ENCODE measurements at regions not wholly inside any gene's neighbourhood (a gene's known extent, or its start where the extent isn't known, plus 50 kb on each side); places are given as distances from the start of the nearest gene placed in this dataset.
A peak's percentile ranks its signal among the peaks of the same experiment; 100 is the strongest.

- intact Hi-C loops (cut with micrococcal nuclease) = no loop called here
- Mint-ChIP-seq H3K27me3 (peaks cover 8 to 14% of the 10 kb centered on the region in 2 donors), H3K4me1 (no peaks in the 10 kb centered on the region), H3K9me3 (no peaks in the 10 kb centered on the region), H3K4me3 (no peak overlapping the region), H3K27ac (no peak overlapping the region), H3K36me3 (no peaks in the 10 kb centered on the region)
- Histone ChIP-seq H3K9me3 (ENCODE audit: control insufficient read depth in 1 of 2, low read length in 2 of 2) (no peaks in the 10 kb centered on the region), H3K27me3 (ENCODE audit: insufficient read depth, low read length) (no peaks in the 10 kb centered on the region), H3K4me1 (ENCODE audit: insufficient read depth, low read length) (no peaks in the 10 kb centered on the region), H3K36me3 (ENCODE audit: insufficient read depth, low read length) (no peaks in the 10 kb centered on the region), H3K27ac (ENCODE audit: low read depth, low read length) (no peak overlapping the region), H3K4me3 (ENCODE audit: low read length in 2 of 2) (no peak overlapping the region)
- DNase-seq = no peak
- ChIA-PET POLR2A (ENCODE audit: partially characterized antibody) (no interaction called here), CTCF (ENCODE audit: partially characterized antibody) (no interaction called here)
These were observed 168.9 kb downstream of the SOCS6 start for GRCh38 chr18:70457788-70458187.

DNA sequence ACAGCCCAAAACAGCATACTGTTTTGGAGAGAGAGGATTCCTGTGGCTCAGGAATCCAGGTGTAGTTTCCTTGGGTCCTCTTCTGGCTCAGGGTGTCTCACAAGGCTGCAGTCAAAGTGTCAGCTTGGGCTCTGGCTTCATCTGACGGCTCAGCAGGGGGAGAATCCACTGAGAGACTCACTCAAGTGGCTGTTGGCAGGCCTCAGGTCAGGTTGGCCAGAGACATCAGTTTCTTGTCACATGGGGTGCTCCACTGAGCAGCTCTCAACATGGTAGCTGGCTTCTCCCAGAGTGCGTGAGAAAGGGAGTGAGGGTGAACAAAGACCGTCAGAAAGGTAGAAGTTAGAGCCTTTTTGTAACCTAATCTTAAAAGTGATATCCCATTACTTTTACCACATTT lies 168.4 kb downstream of the SOCS6 start:
- no peak overlapping the region for H3K27ac ChIP-seq (ENCODE audit: low read depth, low read length)
- no peaks in the 10 kb centered on the region for H3K4me1 ChIP-seq (ENCODE audit: insufficient read depth, low read length)
- no peaks in the 10 kb centered on the region for H3K9me3 Mint-ChIP-seq
- no peak overlapping the region for H3K4me3 ChIP-seq (ENCODE audit: low read length in 2 of 2)
- H3K4me3 Mint-ChIP-seq = no peak overlapping the region
- no peak overlapping the region for H3K27ac Mint-ChIP-seq
- peaks cover 8 to 17% of the 10 kb centered on the region in 2 donors for H3K27me3 Mint-ChIP-seq
- CTCF ChIA-PET (ENCODE audit: partially characterized antibody) = interaction anchor here (3.8 kb wide), 1 partner anchor 23 kb away, joined by 15 read pairs; no protein-coding TSS in a partner anchor
- POLR2A ChIA-PET (ENCODE audit: partially characterized antibody) = no interaction called here
- intact Hi-C loops (cut with micrococcal nuclease) = no loop called here
- H3K4me1 Mint-ChIP-seq = no peaks in the 10 kb centered on the region
- H3K27me3 ChIP-seq (ENCODE audit: insufficient read depth, low read length) = no peaks in the 10 kb centered on the region
- no peaks in the 10 kb centered on the region for H3K36me3 ChIP-seq (ENCODE audit: insufficient read depth, low read length)
- no peaks in the 10 kb centered on the region for H3K36me3 Mint-ChIP-seq
- DNase-seq = no peak
- no peaks in the 10 kb centered on the region for H3K9me3 ChIP-seq (ENCODE audit: control insufficient read depth in 1 of 2, low read length in 2 of 2)

DNA sequence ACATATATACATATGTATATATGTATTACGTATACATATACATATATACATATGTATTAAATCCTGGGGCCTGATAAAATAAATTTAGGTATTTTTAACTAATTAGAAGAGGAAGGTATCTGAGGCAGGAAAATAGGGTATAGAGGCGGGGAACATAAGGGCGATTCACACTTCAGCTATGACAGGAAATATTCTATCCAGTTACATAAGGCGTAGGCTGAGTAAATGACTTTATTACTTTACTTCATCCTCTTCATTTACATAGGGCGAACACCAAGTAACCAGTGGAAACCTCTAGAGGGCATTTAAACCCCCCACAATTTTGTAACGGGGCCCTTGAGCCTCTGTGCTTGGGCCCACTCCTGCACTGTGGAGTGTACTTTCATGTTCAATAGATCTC lies 167.5 kb downstream of the SOCS6 start:
- no peak overlapping the region for H3K27ac ChIP-seq (ENCODE audit: low read depth, low read length)
- DNase-seq = no peak
- Mint-ChIP-seq H3K4me1 (no peaks in the 10 kb centered on the region), H3K9me3 (no peaks in the 10 kb centered on the region), H3K4me3 (no peak overlapping the region), H3K36me3 (no peaks in the 10 kb centered on the region), H3K27me3 (peaks cover 1 to 15% of the 10 kb centered on the region in 2 donors), H3K27ac (no peak overlapping the region)
- no peaks in the 10 kb centered on the region for H3K4me1 ChIP-seq (ENCODE audit: insufficient read depth, low read length)
- no peaks in the 10 kb centered on the region for H3K9me3 ChIP-seq (ENCODE audit: control insufficient read depth in 1 of 2, low read length in 2 of 2)
- H3K27me3 ChIP-seq (ENCODE audit: insufficient read depth, low read length) = no peaks in the 10 kb centered on the region
- ChIA-PET CTCF (ENCODE audit: partially characterized antibody) (interaction anchor here (2.0 to 3.8 kb wide), 2 partner anchors 10 to 23 kb away, joined by 7 to 15 read pairs; no protein-coding TSS in a partner anchor), POLR2A (ENCODE audit: partially characterized antibody) (no interaction called here)
- no peaks in the 10 kb centered on the region for H3K36me3 ChIP-seq (ENCODE audit: insufficient read depth, low read length)
- intact Hi-C loops (cut with micrococcal nuclease) = no loop called here
- H3K4me3 ChIP-seq (ENCODE audit: low read length in 2 of 2) = no peak overlapping the region

GRCh38 chr18:70455731-70456130 lies 166.9 kb downstream of the SOCS6 start:
- H3K27me3 Mint-ChIP-seq = peaks cover 1 to 15% of the 10 kb centered on the region in 2 donors
- Histone ChIP-seq H3K9me3 (ENCODE audit: control insufficient read depth in 1 of 2, low read length in 2 of 2) (no peaks in the 10 kb centered on the region), H3K36me3 (ENCODE audit: insufficient read depth, low read length) (no peaks in the 10 kb centered on the region), H3K4me1 (ENCODE audit: insufficient read depth, low read length) (no peaks in the 10 kb centered on the region), H3K27ac (ENCODE audit: low read depth, low read length) (no peak overlapping the region), H3K27me3 (ENCODE audit: insufficient read depth, low read length) (no peaks in the 10 kb centered on the region), H3K4me3 (ENCODE audit: low read length in 2 of 2) (no peak overlapping the region)
- H3K27ac Mint-ChIP-seq = no peak overlapping the region
- intact Hi-C loops (cut with micrococcal nuclease) = no loop called here
- ChIA-PET POLR2A (ENCODE audit: partially characterized antibody) (no interaction called here), CTCF (ENCODE audit: partially characterized antibody) (interaction anchor here (1.1 to 3.8 kb wide), 8 partner anchors 7 to 262 kb away, joined by 3 to 17 read pairs (median 6); no protein-coding TSS in a partner anchor)
- no peaks in the 10 kb centered on the region for H3K9me3 Mint-ChIP-seq
- no peak overlapping the region for H3K4me3 Mint-ChIP-seq
- no peaks in the 10 kb centered on the region for H3K36me3 Mint-ChIP-seq
- no peak for DNase-seq
- H3K4me1 Mint-ChIP-seq = no peaks in the 10 kb centered on the region

GRCh38 chr18:70454704-70455322 lies 166.0 kb downstream of the SOCS6 start:
- no peaks in the 10 kb centered on the region for H3K27me3 ChIP-seq (ENCODE audit: insufficient read depth, low read length)
- Mint-ChIP-seq H3K27me3 (peaks cover 1 to 14% of the 10 kb centered on the region in 2 donors), H3K36me3 (no peaks in the 10 kb centered on the region), H3K4me3 (no peak overlapping the region), H3K9me3 (no peaks in the 10 kb centered on the region), H3K4me1 (no peaks in the 10 kb centered on the region), H3K27ac (no peak overlapping the region)
- H3K4me1 ChIP-seq (ENCODE audit: insufficient read depth, low read length) = no peaks in the 10 kb centered on the region
- H3K27ac ChIP-seq (ENCODE audit: low read depth, low read length) = no peak overlapping the region
- no peak overlapping the region for H3K4me3 ChIP-seq (ENCODE audit: low read length in 2 of 2)
- POLR2A ChIA-PET (ENCODE audit: partially characterized antibody) = no interaction called here
- peak in 4 of 5 donors; percentile 20 to 39 (median 30) for DNase-seq
- intact Hi-C loops (cut with micrococcal nuclease) = loop anchor here (1.0 kb wide), 2 partner anchors 259 to 1608 kb away; no protein-coding TSS in a partner anchor
- no peaks in the 10 kb centered on the region for H3K36me3 ChIP-seq (ENCODE audit: insufficient read depth, low read length)
- no peaks in the 10 kb centered on the region for H3K9me3 ChIP-seq (ENCODE audit: control insufficient read depth in 1 of 2, low read length in 2 of 2)
- CTCF ChIA-PET (ENCODE audit: partially characterized antibody) = interaction anchor here (1.1 to 3.8 kb wide), 10 partner anchors 8 to 261 kb away, joined by 3 to 17 read pairs (median 5); no protein-coding TSS in a partner anchor

DNA sequence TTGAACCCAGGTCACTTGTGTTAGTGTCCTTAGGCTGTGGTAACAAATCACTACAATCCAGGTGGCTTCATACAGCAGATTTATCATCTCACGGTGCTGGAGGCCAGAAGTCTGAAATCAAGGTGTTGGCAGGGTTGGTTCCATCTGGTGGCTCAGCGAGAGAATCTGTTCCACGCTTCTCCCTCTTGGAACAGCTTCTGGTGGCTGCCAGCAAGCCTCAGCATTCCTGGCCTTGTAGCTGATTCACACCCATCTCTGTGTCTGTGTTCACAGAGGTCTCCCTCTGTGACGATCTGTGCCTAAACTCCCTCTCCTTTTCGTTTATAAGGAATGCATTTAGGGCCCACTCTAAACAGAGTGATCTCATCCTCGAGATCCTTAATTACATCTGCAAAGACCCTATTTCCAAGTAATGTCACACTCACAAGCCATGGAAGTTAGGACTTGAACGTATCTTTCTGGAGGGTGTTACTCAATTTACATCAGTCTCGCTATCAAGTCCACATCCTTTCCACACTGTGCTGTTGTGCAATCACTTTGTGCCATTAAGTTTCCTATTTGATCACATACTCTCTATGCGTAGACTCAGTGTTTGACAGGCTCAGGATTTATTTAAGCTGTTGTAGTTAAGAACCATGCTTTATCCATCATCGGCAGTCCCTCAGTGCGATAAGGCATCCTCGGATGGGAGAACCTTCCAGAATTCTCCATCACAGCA lies 164.4 kb downstream of the SOCS6 start:
- H3K4me3 Mint-ChIP-seq = no peak overlapping the region
- no peaks in the 10 kb centered on the region for H3K9me3 Mint-ChIP-seq
- Histone ChIP-seq H3K4me3 (ENCODE audit: low read length in 2 of 2) (no peak overlapping the region), H3K27me3 (ENCODE audit: insufficient read depth, low read length) (no peaks in the 10 kb centered on the region), H3K27ac (ENCODE audit: low read depth, low read length) (no peak overlapping the region), H3K36me3 (ENCODE audit: insufficient read depth, low read length) (no peaks in the 10 kb centered on the region), H3K9me3 (ENCODE audit: control insufficient read depth in 1 of 2, low read length in 2 of 2) (no peaks in the 10 kb centered on the region), H3K4me1 (ENCODE audit: insufficient read depth, low read length) (no peaks in the 10 kb centered on the region)
- ChIA-PET POLR2A (ENCODE audit: partially characterized antibody) (no interaction called here), CTCF (ENCODE audit: partially characterized antibody) (interaction anchor here (1.5 to 2.8 kb wide), 3 partner anchors 9 to 257 kb away, joined by 3 to 17 read pairs (median 10); no protein-coding TSS in a partner anchor)
- no peaks in the 10 kb centered on the region for H3K36me3 Mint-ChIP-seq
- H3K4me1 Mint-ChIP-seq = no peaks in the 10 kb centered on the region
- intact Hi-C loops (cut with micrococcal nuclease) = no loop called here
- DNase-seq = no peak
- H3K27ac Mint-ChIP-seq = no peak overlapping the region
- peaks cover 1 to 7% of the 10 kb centered on the region in 2 donors for H3K27me3 Mint-ChIP-seq

DNA sequence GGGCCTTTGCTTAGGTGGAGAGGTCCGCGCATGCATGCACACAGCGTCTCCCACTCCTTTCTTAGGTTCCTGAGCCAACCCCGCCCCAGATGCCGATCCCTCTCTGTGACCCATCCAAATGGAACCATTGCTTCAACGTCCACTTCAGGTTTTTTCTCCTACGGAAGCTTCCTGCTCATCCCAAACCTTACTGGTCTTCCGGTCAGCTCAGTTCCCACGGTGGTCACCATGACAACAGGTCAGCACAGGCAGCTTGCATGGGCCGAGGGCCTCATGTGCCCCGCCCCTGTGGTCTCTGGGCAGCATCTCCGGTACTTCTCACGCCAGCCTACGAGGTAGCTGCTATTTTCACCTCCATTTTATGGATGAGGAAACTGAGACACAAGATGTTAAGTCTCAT lies 163.7 kb downstream of the SOCS6 start:
- no peaks in the 10 kb centered on the region for H3K27me3 ChIP-seq (ENCODE audit: insufficient read depth, low read length)
- no peaks in the 10 kb centered on the region for H3K4me1 ChIP-seq (ENCODE audit: insufficient read depth, low read length)
- no peak for DNase-seq
- H3K4me1 Mint-ChIP-seq = no peaks in the 10 kb centered on the region
- no peak overlapping the region for H3K27ac ChIP-seq (ENCODE audit: low read depth, low read length)
- POLR2A ChIA-PET (ENCODE audit: partially characterized antibody) = no interaction called here
- H3K4me3 Mint-ChIP-seq = no peak overlapping the region
- intact Hi-C loops (cut with micrococcal nuclease) = no loop called here
- H3K27me3 Mint-ChIP-seq = peaks cover 1 to 7% of the 10 kb centered on the region in 2 donors
- H3K4me3 ChIP-seq (ENCODE audit: low read length in 2 of 2) = no peak overlapping the region
- no peaks in the 10 kb centered on the region for H3K36me3 ChIP-seq (ENCODE audit: insufficient read depth, low read length)
- H3K9me3 ChIP-seq (ENCODE audit: control insufficient read depth in 1 of 2, low read length in 2 of 2) = no peaks in the 10 kb centered on the region
- H3K9me3 Mint-ChIP-seq = no peaks in the 10 kb centered on the region
- H3K27ac Mint-ChIP-seq = no peak overlapping the region
- H3K36me3 Mint-ChIP-seq = no peaks in the 10 kb centered on the region
- CTCF ChIA-PET (ENCODE audit: partially characterized antibody) = interaction anchor here (1.5 kb wide), 1 partner anchor 13 kb away, joined by 3 read pairs; no protein-coding TSS in a partner anchor
